CD14-positive monocyte (primary cell): ENCODE measurements at regions not wholly inside any gene's neighbourhood (a gene's known extent, or its start where the extent isn't known, plus 50 kb on each side); places are given as distances from the start of the nearest gene placed in this dataset.
"Not testable (repeated sequence)": the region's sequence is repeated elsewhere in the genome, so short reads cannot be mapped to it uniquely, and the experiment has no call there.

Source experiments
- DNase-seq, 3 donors: peaks; one replicate each; pipeline ENCODE4 v3.0.0-alpha.2; 2011 to 2022
- H2AFZ ChIP-seq: 2 replicates; pipeline ENCODE4 v1.6.0; 2012; ENCODE audit warnings: mild to moderate bottlenecking, low read depth, low read length, inconsistent platforms; ENCODE audit not compliant: insufficient read depth, poor library complexity, severe bottlenecking
- H3K27ac ChIP-seq, 2 donors: 1 replicate in 1 of 2; 2 replicates in 1 of 2; pipeline ENCODE4 v1.5.1; 2012 to 2013; ENCODE audit warnings: low read length in 2 of 2, control low read depth in 1 of 2, inconsistent platforms in 1 of 2, low read depth in 1 of 2, mild to moderate bottlenecking in 1 of 2
- H3K27me3 ChIP-seq, 2 donors: one replicate each; pipeline versions ENCODE4 v1.6.0 to v1.6.1; 2011 to 2013; ENCODE audit warnings: low read length in 2 of 2; ENCODE audit not compliant: control insufficient read depth in 2 of 2, insufficient read depth in 2 of 2
- H3K36me3 ChIP-seq, 2 donors: replicated peaks in 1 of 2; 1 replicate in 1 of 2; 2 replicates in 1 of 2; pipeline versions ENCODE4 v1.5.1 to v1.6.1; 2012 to 2013; ENCODE audit warnings: low read length in 2 of 2, control low read depth in 1 of 2, inconsistent platforms in 1 of 2, mild to moderate bottlenecking in 1 of 2; ENCODE audit not compliant: insufficient read depth in 2 of 2, control insufficient read depth in 1 of 2
- H3K4me1 ChIP-seq, 2 donors: 1 replicate in 1 of 2; 2 replicates in 1 of 2; pipeline versions ENCODE4 v1.5.1 to v1.6.1; 2012 to 2013; ENCODE audit warnings: low read length in 2 of 2, control low read depth in 1 of 2, inconsistent platforms in 1 of 2, mild to moderate bottlenecking in 1 of 2, moderate library complexity in 1 of 2; ENCODE audit not compliant: insufficient read depth in 2 of 2, control insufficient read depth in 1 of 2
- H3K4me2 ChIP-seq: replicated peaks from 2 replicates; pipeline ENCODE3; 2012; ENCODE audit warnings: low read length, moderate library complexity, mild to moderate bottlenecking; ENCODE audit not compliant: poor library complexity, severe bottlenecking; ENCODE audit errors: extremely low read depth
- H3K4me3 ChIP-seq, 3 experiments: fragments of 200-600 bp in 1 of 3; sonication (generic) in 1 of 3; replicated peaks in 1 of 3; 1 replicate in 2 of 3; 2 replicates in 1 of 3; pipeline ENCODE4 v1.5.1; 2011 to 2013; ENCODE audit warnings: low read length in 3 of 3, mild to moderate bottlenecking in 3 of 3, control low read depth in 2 of 3, low read depth in 2 of 3, inconsistent platforms in 1 of 3, moderate library complexity in 1 of 3
- H3K79me2 ChIP-seq: 2 replicates; pipeline ENCODE4 v1.6.0; 2012; ENCODE audit warnings: mild to moderate bottlenecking, control low read depth, inconsistent platforms, low read length, moderate library complexity; ENCODE audit not compliant: insufficient read depth
- H3K9ac ChIP-seq: 2 replicates; pipeline ENCODE4 v1.6.0; 2017; ENCODE audit warnings: low read length, mild to moderate bottlenecking; ENCODE audit not compliant: insufficient read depth, poor library complexity, severe bottlenecking
- H3K9me3 ChIP-seq, 2 donors: replicated peaks in 1 of 2; 1 replicate in 1 of 2; 2 replicates in 1 of 2; pipeline versions ENCODE4 v1.5.1 to v1.6.1; 2012 to 2013; ENCODE audit warnings: low read length in 2 of 2, control low read depth in 1 of 2; ENCODE audit not compliant: control insufficient read depth in 1 of 2, insufficient read depth in 1 of 2
- H4K20me1 ChIP-seq: 2 replicates; pipeline ENCODE4 v1.6.0; 2012; ENCODE audit warnings: mild to moderate bottlenecking, low read length, control low read depth, moderate library complexity; ENCODE audit not compliant: insufficient read depth
- H3K27ac Mint-ChIP-seq, 7 donors: one replicate each; pipeline ENCODE4 v1.8.0; 2020; ENCODE audit warnings: mild to moderate bottlenecking in 7 of 7, mixed read lengths in 7 of 7, moderate library complexity in 6 of 7, inconsistent platforms in 2 of 7
- H3K27me3 Mint-ChIP-seq, 3 donors: one replicate each; pipeline ENCODE4 v1.8.0; 2021 to 2022; ENCODE audit warnings: low read depth in 3 of 3, mild to moderate bottlenecking in 3 of 3, mixed read lengths in 3 of 3, moderate library complexity in 3 of 3, inconsistent platforms in 1 of 3
- H3K36me3 Mint-ChIP-seq, 2 donors: one replicate each; pipeline ENCODE4 v1.8.0; 2020; ENCODE audit warnings: mixed read lengths in 2 of 2, inconsistent platforms in 1 of 2, mild to moderate bottlenecking in 1 of 2
- H3K4me1 Mint-ChIP-seq: one replicate; pipeline ENCODE4 v1.8.0; 2020; ENCODE audit warnings: mild to moderate bottlenecking, mixed read lengths
- H3K4me3 Mint-ChIP-seq, 2 donors: one replicate each; pipeline ENCODE4 v1.8.0; 2020; ENCODE audit warnings: mild to moderate bottlenecking in 2 of 2, mixed read lengths in 2 of 2, moderate library complexity in 1 of 2
- H3K9me3 Mint-ChIP-seq, 7 donors: one replicate each; pipeline ENCODE4 v1.8.0; 2020 to 2022; ENCODE audit warnings: mixed read lengths in 7 of 7, mild to moderate bottlenecking in 6 of 7, moderate library complexity in 6 of 7, inconsistent platforms in 2 of 7
- CTCF ChIP-seq: fragments of 200-600 bp; IDR thresholded peaks from one replicate; pipeline ENCODE4 v1.8.0; 2022; ENCODE audit warnings: antibody characterized with exemption, mild to moderate bottlenecking
- WGBS: methylation state at CpG from one replicate; pipeline ENCODE4 v1.1.5; 2013; ENCODE audit warnings: missing lambda C conversion rate; ENCODE audit not compliant: insufficient coverage; 5-methylcytosine and 5-hydroxymethylcytosine counted together
- intact Hi-C, 2 donors: fragments of 100-400 bp; cut with micrococcal nuclease; formaldehyde crosslinking; loops; one replicate each; pipeline versions ENCODE4 v1.15.0 to v1.15.1; 2023

- Histone ChIP-seq H2AFZ (no peak overlapping the region), H3K4me1 (no peaks in the 10 kb centered on the region), H3K9ac (no peak overlapping the region), H4K20me1 (no peaks in the 10 kb centered on the region), H3K9me3 (peaks cover 0 to 6% of the 10 kb centered on the region in 2 donors), H3K36me3 (no peaks in the 10 kb centered on the region), H3K79me2 (no peaks in the 10 kb centered on the region), H3K4me2 (no peak overlapping the region), H3K27ac (no peak overlapping the region), H3K27me3 (no peaks in the 10 kb centered on the region), H3K4me3 (no peak overlapping the region)
- TF ChIP-seq CTCF, result no peak
- Mint-ChIP-seq H3K4me3 (no peak overlapping the region), H3K36me3 (no peaks in the 10 kb centered on the region), H3K4me1 (no peaks in the 10 kb centered on the region), H3K9me3 (peaks cover 4 to 20% (median 13%) of the 10 kb centered on the region in 7 donors), H3K27me3 (no peaks in the 10 kb centered on the region), H3K27ac (no peak overlapping the region)
- no peak for DNase-seq
- intact Hi-C loops, result no loop called here
- no CpG with 5 or more reads among the region's 1 CpG for WGBS
Observed at GRCh38 chr6:164045082-164045481, 630.6 kb downstream of the QKI start.

GRCh38 chr6:164043656-164044055, 629.1 kb downstream of the QKI start:
- H3K27me3 Mint-ChIP-seq, intact Hi-C loops: not testable (repeated sequence)

More at GRCh38 chr6:164043656-164044055, 629.1 kb downstream of the QKI start:
- not testable (repeated sequence) for H3K4me3 ChIP-seq, H3K4me1 ChIP-seq, H3K27ac Mint-ChIP-seq, DNase-seq, H3K4me3 Mint-ChIP-seq, H3K36me3 Mint-ChIP-seq, H3K9ac ChIP-seq, H4K20me1 ChIP-seq, H3K27me3 ChIP-seq, H3K27ac ChIP-seq, H2AFZ ChIP-seq, H3K79me2 ChIP-seq, H3K36me3 ChIP-seq, H3K4me1 Mint-ChIP-seq, H3K9me3 ChIP-seq, H3K4me2 ChIP-seq
- WGBS, result 100% methylated on average over 1 of the region's 5 CpGs
- H3K9me3 Mint-ChIP-seq, result peaks cover 4 to 26% (median 11%) of the 10 kb centered on the region in 7 donors
